ENCODE measurements at regions not wholly inside any gene's neighbourhood (a gene's known extent, or its start where the extent isn't known, plus 50 kb on each side); places are given as distances from the start of the nearest gene placed in this dataset.

DNA sequence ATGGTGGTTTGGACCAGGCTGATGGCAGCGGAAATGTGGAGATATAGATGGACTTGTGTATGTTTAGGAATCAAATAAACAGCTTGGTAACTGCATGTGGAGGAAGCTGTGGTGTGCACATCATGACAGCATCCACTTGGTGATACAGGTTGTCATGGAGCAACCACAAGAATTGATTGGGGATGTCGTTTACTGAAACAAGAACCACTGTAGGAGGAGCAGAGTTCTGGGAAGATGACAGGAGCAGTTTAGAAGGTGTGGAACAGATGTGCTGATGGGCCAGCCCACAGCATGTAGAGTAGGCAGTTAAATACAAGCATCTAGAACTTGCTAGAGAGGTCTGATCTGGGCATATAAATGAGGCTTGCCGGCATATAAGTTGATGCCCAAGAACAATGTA, 152.4 kb upstream of the SERPINE2 start:
- TF ChIP-seq HDGF (IDR thresholded peaks at IDR 0.05; ENCODE audit: borderline replicate concordance) (no peak), FOXA1 (IDR thresholded peaks at IDR 0.05) (no peak), ELF4 (IDR thresholded peaks at IDR 0.05) (no peak), FOXM1 (IDR thresholded peaks at IDR 0.05; ENCODE audit: borderline replicate concordance) (no peak), BHLHE40 (IDR thresholded peaks at IDR 0.05; ENCODE audit: borderline replicate concordance) (no peak), TARDBP (IDR thresholded peaks at IDR 0.05) (no peak), ZNF384 (IDR thresholded peaks at IDR 0.05) (no peak)
- TF ChIP-seq, protein P1, sequence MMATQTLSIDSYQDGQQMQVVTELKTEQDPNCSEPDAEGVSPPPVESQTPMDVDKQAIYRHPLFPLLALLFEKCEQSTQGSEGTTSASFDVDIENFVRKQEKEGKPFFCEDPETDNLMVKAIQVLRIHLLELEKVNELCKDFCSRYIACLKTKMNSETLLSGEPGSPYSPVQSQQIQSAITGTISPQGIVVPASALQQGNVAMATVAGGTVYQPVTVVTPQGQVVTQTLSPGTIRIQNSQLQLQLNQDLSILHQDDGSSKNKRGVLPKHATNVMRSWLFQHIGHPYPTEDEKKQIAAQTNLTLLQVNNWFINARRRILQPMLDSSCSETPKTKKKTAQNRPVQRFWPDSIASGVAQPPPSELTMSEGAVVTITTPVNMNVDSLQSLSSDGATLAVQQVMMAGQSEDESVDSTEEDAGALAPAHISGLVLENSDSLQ (IDR thresholded peaks at IDR 0.05), result no peak
- DNase-seq (ENCODE audit: extremely low spot score), result no peak
- POLR2A ChIA-PET, result no interaction called here
- CTCF ChIA-PET, result no interaction called here

DNA sequence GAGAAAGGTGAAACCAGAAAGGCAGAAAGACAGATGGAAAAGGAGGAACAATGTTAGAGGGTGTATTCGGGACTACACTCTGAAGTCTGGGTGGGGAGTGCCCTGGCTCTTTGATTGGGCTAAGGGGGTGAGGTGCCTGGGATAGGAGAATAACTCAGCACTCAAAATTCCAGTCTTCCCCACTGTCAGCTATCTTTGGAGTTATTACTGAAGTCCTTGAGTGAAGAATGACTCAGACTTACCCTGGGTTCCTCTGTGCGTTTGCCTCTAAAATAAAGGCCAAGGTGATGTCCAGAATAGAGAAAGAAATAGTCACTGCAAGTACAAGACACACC, 151.8 kb upstream of the SERPINE2 start:
- ChIA-PET CTCF (no interaction called here), POLR2A (no interaction called here)
- DNase-seq (ENCODE audit: extremely low spot score), result no peak
- no peak for TF ChIP-seq CTBP1 (IDR thresholded peaks at IDR 0.05; ENCODE audit: borderline replicate concordance)
- TF ChIP-seq FOXA1 (IDR thresholded peaks at IDR 0.05), result no peak
- TF ChIP-seq NFRKB (IDR thresholded peaks at IDR 0.05), result no peak
- no peak for TF ChIP-seq SP1 (IDR thresholded peaks at IDR 0.05)
- TF ChIP-seq HDGF (IDR thresholded peaks at IDR 0.05; ENCODE audit: borderline replicate concordance), result no peak
- no peak for TF ChIP-seq FOXM1 (IDR thresholded peaks at IDR 0.05; ENCODE audit: borderline replicate concordance)
- no peak for TF ChIP-seq ZNF384 (IDR thresholded peaks at IDR 0.05)
- TF ChIP-seq L3MBTL2 (conservative IDR thresholded peaks at IDR 0.05), result no peak
- TF ChIP-seq, protein P1 (IDR thresholded peaks at IDR 0.05), result no peak
- no peak for TF ChIP-seq ARNT (IDR thresholded peaks at IDR 0.05)
- TF ChIP-seq FOXK2 (IDR thresholded peaks at IDR 0.05), result no peak
- no peak for TF ChIP-seq ELF4 (IDR thresholded peaks at IDR 0.05)
- no peak for TF ChIP-seq TARDBP (IDR thresholded peaks at IDR 0.05)
- TF ChIP-seq LEF1 (IDR thresholded peaks at IDR 0.05; ENCODE audit: borderline replicate concordance), result no peak
- TF ChIP-seq BHLHE40 (IDR thresholded peaks at IDR 0.05; ENCODE audit: borderline replicate concordance), result no peak
- TF ChIP-seq SUZ12 (IDR thresholded peaks at IDR 0.05), result no peak

DNA sequence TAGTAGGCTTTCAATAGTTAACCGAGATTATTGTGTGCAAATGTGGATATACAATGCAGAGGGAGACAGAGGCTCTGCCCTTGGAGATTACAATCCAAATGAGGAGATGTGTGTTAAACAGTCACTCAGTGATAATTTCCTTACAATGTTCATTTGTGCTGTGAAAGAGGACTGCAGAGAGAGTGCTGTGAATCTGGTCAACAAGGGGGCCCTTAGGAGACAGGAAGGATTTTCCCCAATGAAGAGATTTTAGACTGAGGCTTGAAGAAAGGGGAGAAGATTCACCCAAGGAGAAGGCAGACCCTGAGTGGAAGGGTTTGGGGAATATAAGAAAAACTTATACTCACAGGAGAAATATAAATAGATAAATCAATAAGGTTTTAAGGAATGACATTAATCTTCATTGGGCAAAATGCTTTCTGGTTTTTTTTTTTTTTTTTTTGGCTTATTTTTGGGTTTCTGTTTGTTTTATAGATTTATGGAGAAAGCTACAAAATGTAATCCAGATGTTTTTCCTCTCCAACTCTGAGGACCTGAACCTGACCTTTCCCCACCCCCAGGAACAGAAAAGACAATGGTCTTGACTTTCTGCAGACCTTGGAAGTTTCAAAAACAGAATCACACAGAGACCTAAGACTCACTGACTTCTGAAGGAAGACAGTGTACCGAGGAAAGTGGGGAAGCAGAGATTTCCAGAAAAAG, 151.3 kb upstream of the SERPINE2 start:
- CTCF ChIA-PET, result no interaction called here
- POLR2A ChIA-PET, result no interaction called here
- DNase-seq (ENCODE audit: extremely low spot score), result no peak
- TF ChIP-seq FOXA1 (IDR thresholded peaks at IDR 0.05) (no peak), HDGF (IDR thresholded peaks at IDR 0.05; ENCODE audit: borderline replicate concordance) (no peak), ZNF384 (IDR thresholded peaks at IDR 0.05) (no peak)

DNA sequence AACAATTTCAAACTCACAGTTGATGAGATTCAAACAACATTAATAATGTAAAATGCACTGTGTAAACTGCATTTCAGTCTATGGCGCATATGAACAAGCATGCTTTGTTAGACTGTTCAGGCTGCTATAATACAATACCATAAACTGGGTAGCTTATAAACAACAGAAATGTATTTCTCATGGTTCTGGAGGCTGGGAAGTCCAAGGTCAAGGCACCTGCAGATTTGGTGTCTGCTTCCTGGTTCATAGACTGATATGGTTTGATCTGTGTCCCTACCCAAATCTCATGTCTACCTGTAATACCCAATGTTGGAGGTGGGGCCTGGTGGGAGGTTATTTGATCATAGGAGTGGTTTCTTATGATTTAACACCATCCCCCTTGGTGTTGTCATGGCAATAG, 148.1 kb upstream of the SERPINE2 start:
- CTCF ChIA-PET, result no interaction called here
- TF ChIP-seq TARDBP (IDR thresholded peaks at IDR 0.05) (no peak), ZNF384 (IDR thresholded peaks at IDR 0.05) (no peak), FOXM1 (IDR thresholded peaks at IDR 0.05; ENCODE audit: borderline replicate concordance) (no peak), L3MBTL2 (conservative IDR thresholded peaks at IDR 0.05) (no peak), ARNT (IDR thresholded peaks at IDR 0.05) (no peak)
- no peak for DNase-seq (ENCODE audit: extremely low spot score)
- POLR2A ChIA-PET, result no interaction called here

DNA sequence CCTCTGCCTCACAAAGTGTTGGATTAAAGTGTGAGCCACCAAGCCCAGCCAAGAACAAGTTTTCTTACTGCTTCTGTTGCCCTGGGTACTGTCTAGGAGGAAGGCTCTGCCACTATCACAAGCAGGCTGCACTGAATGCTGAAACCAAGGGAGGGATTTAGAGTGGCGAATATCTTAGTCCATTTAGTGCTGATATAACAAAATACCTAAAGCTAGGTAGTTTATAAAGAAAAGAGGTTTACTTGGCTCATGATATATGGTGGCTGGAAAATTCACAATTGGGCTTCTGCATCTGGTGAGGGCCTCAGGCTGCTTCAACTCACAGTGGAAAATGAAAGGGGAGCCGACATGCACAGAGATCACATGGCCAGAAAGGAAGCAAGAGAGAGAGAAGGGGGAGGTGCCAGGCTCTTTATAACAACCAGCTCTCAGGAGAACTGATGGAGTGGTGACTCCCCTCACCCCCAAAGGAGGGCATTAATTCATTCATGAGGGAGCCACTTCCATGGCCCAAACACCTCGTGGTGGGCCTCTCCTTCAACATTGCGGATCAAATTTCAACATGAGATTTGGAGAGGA, 146.0 kb upstream of the SERPINE2 start:
- CTCF ChIA-PET, result no interaction called here
- no peak for DNase-seq (ENCODE audit: extremely low spot score)
- POLR2A ChIA-PET, result no interaction called here
- TF ChIP-seq FOXA1 (IDR thresholded peaks at IDR 0.05) (no peak), CTBP1 (IDR thresholded peaks at IDR 0.05; ENCODE audit: borderline replicate concordance) (no peak)

DNA sequence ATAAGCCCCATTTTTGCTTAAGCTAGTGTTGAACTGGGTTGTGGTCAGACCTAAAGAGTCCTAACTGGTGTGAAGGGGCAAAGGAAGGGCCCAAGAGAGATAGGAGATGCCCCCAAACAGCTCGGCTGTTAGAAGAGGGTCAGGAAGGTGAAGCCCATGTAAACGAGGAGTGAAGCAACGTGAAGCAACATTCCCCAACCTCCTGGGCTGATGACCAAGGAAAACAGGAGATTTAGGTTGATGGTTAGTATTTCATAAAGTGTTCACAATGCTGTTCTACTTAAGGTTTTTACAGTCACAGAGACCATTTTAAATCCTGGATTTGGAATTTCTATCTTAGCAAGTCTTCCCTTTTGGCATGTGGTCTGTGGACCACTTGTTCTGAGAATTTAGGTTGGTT, 144.0 kb upstream of the SERPINE2 start:
- TF ChIP-seq TARDBP (IDR thresholded peaks at IDR 0.05), result no peak
- no peak for TF ChIP-seq FOXK2 (IDR thresholded peaks at IDR 0.05)
- TF ChIP-seq LEF1 (IDR thresholded peaks at IDR 0.05; ENCODE audit: borderline replicate concordance), result no peak
- no peak for TF ChIP-seq SUZ12 (IDR thresholded peaks at IDR 0.05)
- no peak for TF ChIP-seq ELF4 (IDR thresholded peaks at IDR 0.05)
- no peak for TF ChIP-seq HDGF (IDR thresholded peaks at IDR 0.05; ENCODE audit: borderline replicate concordance)
- TF ChIP-seq, protein P1 (IDR thresholded peaks at IDR 0.05), result no peak
- TF ChIP-seq FOXM1 (IDR thresholded peaks at IDR 0.05; ENCODE audit: borderline replicate concordance), result no peak
- TF ChIP-seq ZNF384 (IDR thresholded peaks at IDR 0.05), result no peak
- no peak for TF ChIP-seq L3MBTL2 (conservative IDR thresholded peaks at IDR 0.05)
- no peak for TF ChIP-seq CTBP1 (IDR thresholded peaks at IDR 0.05; ENCODE audit: borderline replicate concordance)
- TF ChIP-seq BHLHE40 (IDR thresholded peaks at IDR 0.05; ENCODE audit: borderline replicate concordance), result no peak
- TF ChIP-seq NFRKB (IDR thresholded peaks at IDR 0.05), result no peak
- no peak for TF ChIP-seq FOXA1 (IDR thresholded peaks at IDR 0.05)
- no peak for TF ChIP-seq SP1 (IDR thresholded peaks at IDR 0.05)
- TF ChIP-seq ARNT (IDR thresholded peaks at IDR 0.05), result no peak
- CTCF ChIA-PET, result no interaction called here
- no peak for DNase-seq (ENCODE audit: extremely low spot score)
- POLR2A ChIA-PET, result no interaction called here

DNA sequence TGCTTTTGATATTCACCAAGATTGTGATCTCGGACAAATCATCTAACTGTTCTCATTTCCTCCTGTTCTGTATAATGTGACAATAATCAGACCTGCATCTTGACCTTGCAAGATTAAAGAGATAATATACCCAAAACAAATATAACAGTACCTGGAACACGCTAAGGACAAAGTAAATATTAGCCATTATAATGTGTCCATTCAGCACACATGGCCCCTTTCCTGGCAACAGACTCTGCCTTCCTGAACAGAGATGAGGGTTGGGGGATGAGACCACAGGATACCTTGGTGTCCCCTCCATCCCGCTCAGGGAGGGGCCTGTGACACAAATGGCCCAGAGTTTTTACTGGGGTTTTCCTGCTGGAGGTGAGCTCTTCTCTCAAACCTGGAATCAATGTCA, 143.4 kb upstream of the SERPINE2 start:
- TF ChIP-seq CTBP1 (IDR thresholded peaks at IDR 0.05; ENCODE audit: borderline replicate concordance) (no peak), ZNF384 (IDR thresholded peaks at IDR 0.05) (no peak), LEF1 (IDR thresholded peaks at IDR 0.05; ENCODE audit: borderline replicate concordance) (no peak)
- CTCF ChIA-PET, result no interaction called here
- POLR2A ChIA-PET, result no interaction called here
- no peak for DNase-seq (ENCODE audit: extremely low spot score)

All from HEK293T (cell line).